ENCODE measurements at regions not wholly inside any gene's neighbourhood (a gene's known extent, or its start where the extent isn't known, plus 50 kb on each side); places are given as distances from the start of the nearest gene placed in this dataset.

- Histone ChIP-seq H3K9me3 (no peaks in the 10 kb centered on the region), H3K4me3 (no peak overlapping the region), H3K27ac (no peak overlapping the region), H3K27me3 (no peaks in the 10 kb centered on the region), H3K36me3 (no peaks in the 10 kb centered on the region), H3K4me1 (no peaks in the 10 kb centered on the region)
- intact Hi-C loops (cut with DNase I; ENCODE audit: low total_unique reads): no loop called here
- DNase-seq: no peak
- no peak for TF ChIP-seq CTCF (IDR thresholded peaks at IDR 0.05)
These were observed 365.8 kb upstream of the OPRM1 start for GRCh38 chr6:153673225-153673624.

GRCh38 chr6:153670403-153671026 is 368.5 kb upstream of the OPRM1 start:
- no peaks in the 10 kb centered on the region for H3K27me3 ChIP-seq
- TF ChIP-seq CTCF (IDR thresholded peaks at IDR 0.05): no peak

GRCh38 chr6:153668758-153669157 is 370.3 kb upstream of the OPRM1 start:
- Histone ChIP-seq H3K27ac (no peak overlapping the region), H3K4me3 (no peak overlapping the region), H3K27me3 (no peaks in the 10 kb centered on the region), H3K4me1 (no peaks in the 10 kb centered on the region), H3K36me3 (no peaks in the 10 kb centered on the region), H3K9me3 (no peaks in the 10 kb centered on the region)
- intact Hi-C loops (cut with DNase I; ENCODE audit: low total_unique reads): no loop called here
- no peak for TF ChIP-seq CTCF (IDR thresholded peaks at IDR 0.05)
- no peak for DNase-seq

More at GRCh38 chr6:153670403-153671026, 368.5 kb upstream of the OPRM1 start:
- no peaks in the 10 kb centered on the region for H3K36me3 ChIP-seq
- H3K4me3 ChIP-seq: no peak overlapping the region
- no peak for DNase-seq
- H3K4me1 ChIP-seq: no peaks in the 10 kb centered on the region
- intact Hi-C loops (cut with DNase I; ENCODE audit: low total_unique reads): no loop called here
- H3K9me3 ChIP-seq: no peaks in the 10 kb centered on the region
- no peak overlapping the region for H3K27ac ChIP-seq

- intact Hi-C loops (cut with DNase I; ENCODE audit: low total_unique reads): no loop called here
- H3K27ac ChIP-seq: no peak overlapping the region
- DNase-seq: no peak
- H3K4me3 ChIP-seq: no peak overlapping the region
- no peaks in the 10 kb centered on the region for H3K27me3 ChIP-seq
- TF ChIP-seq CTCF (IDR thresholded peaks at IDR 0.05): no peak
- no peaks in the 10 kb centered on the region for H3K4me1 ChIP-seq
- peaks cover 0 to 6% (median 0%) of the 10 kb centered on the region in 3 donors for H3K9me3 ChIP-seq
- no peaks in the 10 kb centered on the region for H3K36me3 ChIP-seq
These were observed 376.1 kb upstream of the OPRM1 start for GRCh38 chr6:153662982-153663381.

GRCh38 chr6:153645326-153645725 is 393.7 kb upstream of the OPRM1 start:
- H3K9me3 ChIP-seq: no peaks in the 10 kb centered on the region
- intact Hi-C loops (cut with DNase I; ENCODE audit: low total_unique reads): no loop called here
- no peak overlapping the region for H3K4me3 ChIP-seq
- H3K27ac ChIP-seq: no peak overlapping the region
- no peaks in the 10 kb centered on the region for H3K4me1 ChIP-seq
- no peak for DNase-seq
- TF ChIP-seq CTCF (IDR thresholded peaks at IDR 0.05): no peak
- no peaks in the 10 kb centered on the region for H3K27me3 ChIP-seq
- no peaks in the 10 kb centered on the region for H3K36me3 ChIP-seq

GRCh38 chr6:153644000-153644399 is 395.0 kb upstream of the OPRM1 start:
- DNase-seq: no peak
- TF ChIP-seq CTCF (IDR thresholded peaks at IDR 0.05): no peak
- intact Hi-C loops (cut with DNase I; ENCODE audit: low total_unique reads): no loop called here
- Histone ChIP-seq H3K27ac (no peak overlapping the region), H3K9me3 (no peaks in the 10 kb centered on the region), H3K27me3 (no peaks in the 10 kb centered on the region), H3K4me3 (no peak overlapping the region), H3K36me3 (no peaks in the 10 kb centered on the region), H3K4me1 (no peaks in the 10 kb centered on the region)
